Nephron progenitor cell (in vitro differentiated cells): ENCODE measurements at regions not wholly inside any gene's neighbourhood (a gene's known extent, or its start where the extent isn't known, plus 50 kb on each side); places are given as distances from the start of the nearest gene placed in this dataset.

ENCODE experiments used
- DNase-seq: peaks from one replicate; pipeline ENCODE4 v3.0.0; 2021
- H3K27ac Mint-ChIP-seq: 2 replicates; pipeline ENCODE4 v1.8.0; 2021; ENCODE audit warnings: mild to moderate bottlenecking, moderate library complexity, mixed read lengths
- H3K27me3 Mint-ChIP-seq: 2 replicates; pipeline ENCODE4 v1.8.0; 2021; ENCODE audit warnings: mild to moderate bottlenecking, low read depth, mixed read lengths; ENCODE audit not compliant: poor library complexity
- H3K36me3 Mint-ChIP-seq: 2 replicates; pipeline ENCODE4 v1.8.0; 2021; ENCODE audit warnings: low read depth, mixed read lengths
- H3K4me1 Mint-ChIP-seq: 2 replicates; pipeline ENCODE4 v1.8.0; 2021; ENCODE audit warnings: mixed read lengths
- H3K4me3 Mint-ChIP-seq: 2 replicates; pipeline ENCODE4 v1.8.0; 2021; ENCODE audit warnings: mild to moderate bottlenecking, moderate library complexity, mixed read lengths
- H3K9me3 Mint-ChIP-seq: 2 replicates; pipeline ENCODE4 v1.8.0; 2021; ENCODE audit warnings: mild to moderate bottlenecking, moderate library complexity, mixed read lengths
- CTCF ChIP-seq: fragments of 200-600 bp; sonication (generic); IDR thresholded peaks from 2 replicates; pipeline ENCODE4 v1.5.0; 2021; ENCODE audit warnings: antibody characterized with exemption

- H3K36me3 Mint-ChIP-seq: peaks cover 63% of the 10 kb centered on the region
- DNase-seq: no peak
- peaks cover 11% of the 10 kb centered on the region for H3K4me1 Mint-ChIP-seq
- H3K4me3 Mint-ChIP-seq: no peak overlapping the region
- H3K27me3 Mint-ChIP-seq: no peaks in the 10 kb centered on the region
- TF ChIP-seq CTCF: no peak
- peak overlapping the region; percentile 42 for H3K27ac Mint-ChIP-seq
- no peaks in the 10 kb centered on the region for H3K9me3 Mint-ChIP-seq
These were observed 61.4 kb upstream of the ZCCHC13 start for GRCh38 chrX:74242484-74243138.

GRCh38 chrX:74242050-74242449, 61.9 kb upstream of the ZCCHC13 start:
- H3K27me3 Mint-ChIP-seq: no peaks in the 10 kb centered on the region
- no peaks in the 10 kb centered on the region for H3K9me3 Mint-ChIP-seq
- no peak overlapping the region for H3K4me3 Mint-ChIP-seq
- H3K27ac Mint-ChIP-seq: peak overlapping the region; percentile 42
- peaks cover 57% of the 10 kb centered on the region for H3K36me3 Mint-ChIP-seq
- H3K4me1 Mint-ChIP-seq: peaks cover 11% of the 10 kb centered on the region
- no peak for TF ChIP-seq CTCF
- DNase-seq: no peak

- DNase-seq: no peak
- peaks cover 11% of the 10 kb centered on the region for H3K4me1 Mint-ChIP-seq
- TF ChIP-seq CTCF: no peak
- H3K27me3 Mint-ChIP-seq: no peaks in the 10 kb centered on the region
- no peak overlapping the region for H3K4me3 Mint-ChIP-seq
- H3K9me3 Mint-ChIP-seq: no peaks in the 10 kb centered on the region
- H3K36me3 Mint-ChIP-seq: peaks cover 31% of the 10 kb centered on the region
- H3K27ac Mint-ChIP-seq: no peak overlapping the region
These were observed 65.2 kb upstream of the ZCCHC13 start for GRCh38 chrX:74238771-74239170.

- no peaks in the 10 kb centered on the region for H3K4me1 Mint-ChIP-seq
- no peak for TF ChIP-seq CTCF
- no peaks in the 10 kb centered on the region for H3K27me3 Mint-ChIP-seq
These were observed 69.2 kb upstream of the ZCCHC13 start for GRCh38 chrX:74234818-74235217.

GRCh38 chrX:74232859-74233258, 71.1 kb upstream of the ZCCHC13 start:
- Mint-ChIP-seq H3K9me3 (peaks cover 13% of the 10 kb centered on the region), H3K4me3 (no peak overlapping the region), H3K27me3 (no peaks in the 10 kb centered on the region), H3K4me1 (no peaks in the 10 kb centered on the region), H3K36me3 (peaks cover 46% of the 10 kb centered on the region), H3K27ac (no peak overlapping the region)
- TF ChIP-seq CTCF: no peak
- DNase-seq: no peak

More at GRCh38 chrX:74234818-74235217, 69.2 kb upstream of the ZCCHC13 start:
- Mint-ChIP-seq H3K4me3 (no peak overlapping the region), H3K27ac (no peak overlapping the region), H3K9me3 (no peaks in the 10 kb centered on the region), H3K36me3 (peaks cover 31% of the 10 kb centered on the region)
- DNase-seq: no peak

- DNase-seq: no peak
- TF ChIP-seq CTCF: no peak
- peaks cover 22% of the 10 kb centered on the region for H3K9me3 Mint-ChIP-seq
- H3K36me3 Mint-ChIP-seq: peaks cover 58% of the 10 kb centered on the region
- no peaks in the 10 kb centered on the region for H3K4me1 Mint-ChIP-seq
- no peak overlapping the region for H3K27ac Mint-ChIP-seq
- H3K27me3 Mint-ChIP-seq: no peaks in the 10 kb centered on the region
- no peak overlapping the region for H3K4me3 Mint-ChIP-seq
These were observed 72.4 kb upstream of the ZCCHC13 start for GRCh38 chrX:74231625-74232024.
